Gastrocnemius medialis (tissue), 4 donors: ENCODE measurements at regions not wholly inside any gene's neighbourhood (a gene's known extent, or its start where the extent isn't known, plus 50 kb on each side); places are given as distances from the start of the nearest gene placed in this dataset.

Source experiments
- ATAC-seq, 2 donors: fragments of 150-250 bp; one replicate each; pipeline ENCODE4 v1.9.1; 2016
- DNase-seq, 2 donors: peaks; one replicate each; pipeline ENCODE4 v3.0.0-alpha.2; 2019
- H3K27ac ChIP-seq, 4 donors: fragments of 200-600 bp; sonication (generic); 1 replicate in 1 of 4; 2 replicates in 3 of 4; pipeline ENCODE4 v1.5.1; 2016 to 2018; ENCODE audit warnings: mild to moderate bottlenecking in 2 of 4, moderate library complexity in 1 of 4
- H3K27me3 ChIP-seq, 3 donors: fragments of 200-600 bp; sonication (generic) in 2 of 3; 1 replicate in 1 of 3; 2 replicates in 2 of 3; pipeline versions ENCODE4 v1.5.1 to v1.6.0; 2016 to 2019; ENCODE audit warnings: mild to moderate bottlenecking in 1 of 3, moderate library complexity in 1 of 3
- H3K36me3 ChIP-seq, 2 donors: fragments of 200-600 bp; sonication (generic) in 1 of 2; one replicate each; pipeline ENCODE4 v1.5.1; 2017 to 2018
- H3K4me1 ChIP-seq, 2 donors: fragments of 200-600 bp; sonication (generic) in 1 of 2; one replicate each; pipeline ENCODE4 v1.5.1; 2016 to 2017; ENCODE audit warnings: mild to moderate bottlenecking in 2 of 2
- H3K4me3 ChIP-seq, 4 donors: fragments of 200-600 bp; sonication (generic) in 3 of 4; 1 replicate in 1 of 4; 2 replicates in 3 of 4; pipeline ENCODE4 v1.5.1; 2016 to 2019; ENCODE audit warnings: mild to moderate bottlenecking in 2 of 4
- H3K9me3 ChIP-seq, 3 donors: fragments of 200-600 bp; sonication (generic) in 2 of 3; 1 replicate in 1 of 3; 2 replicates in 2 of 3; pipeline ENCODE4 v1.5.1; 2016 to 2019
- POLR2A ChIP-seq, 2 donors: fragments of 450-650 bp; IDR thresholded peaks; one replicate each; pipeline ENCODE4 v1.6.1; 2017; ENCODE audit warnings: antibody characterized with exemption in 2 of 2, mild to moderate bottlenecking in 2 of 2, moderate library complexity in 2 of 2
- in situ Hi-C, 4 donors: fragments of 200-750 bp; cut with MboI; loops; one replicate each; pipeline versions ENCODE4 v1.15.0 to v1.8.0; 2017; ENCODE audit warnings: low sequenced_read_pairs in 4 of 4
- intact Hi-C: fragments of 100-400 bp; cut with DNase I; formaldehyde crosslinking; loops from one replicate; pipeline ENCODE4 v1.15.1; 2023; ENCODE audit warnings: low total_unique reads
- TF ChIP-seq, protein P1 (sequence below), 5 experiments: fragments of 450-650 bp in 3 of 5; fragments of 200-600 bp in 2 of 5; sonication (generic) in 2 of 5; IDR thresholded peaks in 4 of 5; conservative IDR thresholded peaks in 1 of 5; 1 replicate in 4 of 5; 2 replicates in 1 of 5; pipeline ENCODE4 v1.5.1; 2016 to 2019; ENCODE audit warnings: antibody characterized with exemption in 5 of 5, mild to moderate bottlenecking in 3 of 5, moderate library complexity in 3 of 5

GRCh38 chr6:22732176-22732970 lies 163.0 kb downstream of the HDGFL1 start:
- H3K36me3 ChIP-seq: no peaks in the 10 kb centered on the region
- no peaks in the 10 kb centered on the region for H3K9me3 ChIP-seq
- H3K4me3 ChIP-seq: no peak overlapping the region
- H3K4me1 ChIP-seq: no peaks in the 10 kb centered on the region
- DNase-seq (no peak), ATAC-seq (no peak)
- in situ Hi-C loops (no loop called here), intact Hi-C loops (no loop called here)
- H3K27me3 ChIP-seq: no peaks in the 10 kb centered on the region
- no peak overlapping the region for H3K27ac ChIP-seq
- TF ChIP-seq, protein P1, sequence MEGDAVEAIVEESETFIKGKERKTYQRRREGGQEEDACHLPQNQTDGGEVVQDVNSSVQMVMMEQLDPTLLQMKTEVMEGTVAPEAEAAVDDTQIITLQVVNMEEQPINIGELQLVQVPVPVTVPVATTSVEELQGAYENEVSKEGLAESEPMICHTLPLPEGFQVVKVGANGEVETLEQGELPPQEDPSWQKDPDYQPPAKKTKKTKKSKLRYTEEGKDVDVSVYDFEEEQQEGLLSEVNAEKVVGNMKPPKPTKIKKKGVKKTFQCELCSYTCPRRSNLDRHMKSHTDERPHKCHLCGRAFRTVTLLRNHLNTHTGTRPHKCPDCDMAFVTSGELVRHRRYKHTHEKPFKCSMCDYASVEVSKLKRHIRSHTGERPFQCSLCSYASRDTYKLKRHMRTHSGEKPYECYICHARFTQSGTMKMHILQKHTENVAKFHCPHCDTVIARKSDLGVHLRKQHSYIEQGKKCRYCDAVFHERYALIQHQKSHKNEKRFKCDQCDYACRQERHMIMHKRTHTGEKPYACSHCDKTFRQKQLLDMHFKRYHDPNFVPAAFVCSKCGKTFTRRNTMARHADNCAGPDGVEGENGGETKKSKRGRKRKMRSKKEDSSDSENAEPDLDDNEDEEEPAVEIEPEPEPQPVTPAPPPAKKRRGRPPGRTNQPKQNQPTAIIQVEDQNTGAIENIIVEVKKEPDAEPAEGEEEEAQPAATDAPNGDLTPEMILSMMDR (IDR thresholded peaks at IDR 0.05 in 4 of 5, conservative IDR thresholded peaks at IDR 0.05 in 1 of 5): no peak
- TF ChIP-seq POLR2A (IDR thresholded peaks at IDR 0.05): no peak

- Histone ChIP-seq H3K27ac (no peak overlapping the region), H3K4me1 (no peaks in the 10 kb centered on the region), H3K9me3 (no peaks in the 10 kb centered on the region), H3K4me3 (no peak overlapping the region), H3K36me3 (no peaks in the 10 kb centered on the region), H3K27me3 (no peaks in the 10 kb centered on the region)
- in situ Hi-C loops (no loop called here), intact Hi-C loops (no loop called here)
- DNase-seq (no peak), ATAC-seq (no peak)
- TF ChIP-seq POLR2A (IDR thresholded peaks at IDR 0.05): no peak
- TF ChIP-seq, protein P1 (IDR thresholded peaks at IDR 0.05 in 4 of 5, conservative IDR thresholded peaks at IDR 0.05 in 1 of 5): no peak
These were observed 167.4 kb downstream of the HDGFL1 start for GRCh38 chr6:22736740-22737139.

GRCh38 chr6:22737331-22737730 lies 168.0 kb downstream of the HDGFL1 start:
- no peak overlapping the region for H3K27ac ChIP-seq
- DNase-seq (peak in 1 of 2 donors; percentile 9), ATAC-seq (no peak)
- no peak overlapping the region for H3K4me3 ChIP-seq
- TF ChIP-seq, protein P1 (IDR thresholded peaks at IDR 0.05 in 4 of 5, conservative IDR thresholded peaks at IDR 0.05 in 1 of 5): peak in 2 of 5 experiments; percentile 9 to 45
- TF ChIP-seq POLR2A (IDR thresholded peaks at IDR 0.05): no peak
- no peaks in the 10 kb centered on the region for H3K36me3 ChIP-seq
- in situ Hi-C loops (no loop called here), intact Hi-C loops (no loop called here)
- H3K27me3 ChIP-seq: no peaks in the 10 kb centered on the region
- H3K4me1 ChIP-seq: no peaks in the 10 kb centered on the region
- no peaks in the 10 kb centered on the region for H3K9me3 ChIP-seq

DNA sequence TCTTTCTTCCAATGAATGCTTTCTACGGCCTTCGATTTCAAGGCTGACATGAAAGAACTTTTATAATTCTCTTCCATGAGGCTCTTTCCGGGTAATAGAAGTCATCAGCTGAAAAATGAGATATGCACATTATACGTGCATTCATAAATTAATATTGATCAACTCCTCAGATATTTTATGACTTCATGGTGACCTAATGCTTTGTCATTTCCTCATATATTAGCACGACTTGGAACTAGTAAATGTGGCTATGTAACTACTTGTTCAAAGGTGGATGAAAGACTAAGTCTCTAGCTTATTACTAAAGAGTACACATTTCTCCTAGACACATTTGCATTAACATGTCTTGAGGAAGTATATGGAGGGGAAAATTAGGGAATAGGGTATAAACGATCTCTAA lies 168.8 kb downstream of the HDGFL1 start:
- intact Hi-C loops: no loop called here
- ATAC-seq: no peak
- in situ Hi-C loops: no loop called here

More for the DNA sequence above, 168.8 kb downstream of the HDGFL1 start:
- no peak overlapping the region for H3K27ac ChIP-seq
- no peaks in the 10 kb centered on the region for H3K9me3 ChIP-seq
- no peaks in the 10 kb centered on the region for H3K27me3 ChIP-seq
- no peaks in the 10 kb centered on the region for H3K4me1 ChIP-seq
- H3K4me3 ChIP-seq: no peak overlapping the region
- no peaks in the 10 kb centered on the region for H3K36me3 ChIP-seq
- TF ChIP-seq POLR2A (IDR thresholded peaks at IDR 0.05): no peak
- TF ChIP-seq, protein P1 (IDR thresholded peaks at IDR 0.05 in 4 of 5, conservative IDR thresholded peaks at IDR 0.05 in 1 of 5): no peak
- DNase-seq: no peak
